Stimulated activated CD8-positive, alpha-beta memory T cell treated with anti-CD3 and anti-CD28 coated beads, Interleukin-15, amount 100 ng/mL, for 4 hours (primary cell): ENCODE measurements at regions not wholly inside any gene's neighbourhood (a gene's known extent, or its start where the extent isn't known, plus 50 kb on each side); places are given as distances from the start of the nearest gene placed in this dataset.
"Not testable (repeated sequence)": the region's sequence is repeated elsewhere in the genome, so short reads cannot be mapped to it uniquely, and the experiment has no call there.

Experiments
- DNase-seq, 2 donors: peaks; one replicate each; pipeline ENCODE4 v3.0.0-alpha.2; 2020; ENCODE audit warnings: low read depth in 2 of 2

DNA sequence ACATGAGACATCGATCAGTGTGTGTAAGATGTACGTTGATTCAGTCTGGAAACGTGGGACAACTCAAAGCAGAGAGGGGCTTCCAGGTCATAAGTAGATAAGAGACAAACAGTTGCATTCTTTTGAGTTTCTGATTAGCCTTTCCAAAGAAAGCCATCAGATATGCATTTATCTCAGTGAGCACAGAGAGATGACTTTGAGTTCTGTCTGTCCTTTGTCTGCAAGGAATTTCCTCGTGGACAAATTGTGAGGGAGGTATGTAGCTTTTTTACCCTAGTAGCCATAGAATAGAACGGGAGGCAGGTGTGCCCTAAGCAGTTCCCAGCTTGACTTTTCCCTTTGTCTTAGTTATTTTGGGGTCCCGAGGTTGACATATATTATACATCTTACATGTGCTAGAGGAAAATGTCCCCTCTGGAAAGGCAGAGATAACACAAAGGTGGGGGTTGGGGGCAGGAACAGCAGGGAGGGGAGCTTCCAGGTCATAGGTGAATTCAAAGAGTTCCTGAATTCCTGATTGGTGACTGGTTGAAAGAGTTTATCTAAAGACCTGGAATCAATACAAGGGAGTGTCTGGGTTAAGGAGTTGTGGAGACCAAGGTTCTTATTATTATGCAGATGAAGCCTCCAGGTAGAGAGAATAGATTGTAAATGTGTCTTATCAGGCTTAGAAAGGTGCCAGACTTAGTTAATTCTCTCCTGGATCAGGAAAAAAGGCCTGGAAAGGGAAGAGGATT, 237.0 kb downstream of the NFATC2 start:
- no peak for DNase-seq

DNA sequence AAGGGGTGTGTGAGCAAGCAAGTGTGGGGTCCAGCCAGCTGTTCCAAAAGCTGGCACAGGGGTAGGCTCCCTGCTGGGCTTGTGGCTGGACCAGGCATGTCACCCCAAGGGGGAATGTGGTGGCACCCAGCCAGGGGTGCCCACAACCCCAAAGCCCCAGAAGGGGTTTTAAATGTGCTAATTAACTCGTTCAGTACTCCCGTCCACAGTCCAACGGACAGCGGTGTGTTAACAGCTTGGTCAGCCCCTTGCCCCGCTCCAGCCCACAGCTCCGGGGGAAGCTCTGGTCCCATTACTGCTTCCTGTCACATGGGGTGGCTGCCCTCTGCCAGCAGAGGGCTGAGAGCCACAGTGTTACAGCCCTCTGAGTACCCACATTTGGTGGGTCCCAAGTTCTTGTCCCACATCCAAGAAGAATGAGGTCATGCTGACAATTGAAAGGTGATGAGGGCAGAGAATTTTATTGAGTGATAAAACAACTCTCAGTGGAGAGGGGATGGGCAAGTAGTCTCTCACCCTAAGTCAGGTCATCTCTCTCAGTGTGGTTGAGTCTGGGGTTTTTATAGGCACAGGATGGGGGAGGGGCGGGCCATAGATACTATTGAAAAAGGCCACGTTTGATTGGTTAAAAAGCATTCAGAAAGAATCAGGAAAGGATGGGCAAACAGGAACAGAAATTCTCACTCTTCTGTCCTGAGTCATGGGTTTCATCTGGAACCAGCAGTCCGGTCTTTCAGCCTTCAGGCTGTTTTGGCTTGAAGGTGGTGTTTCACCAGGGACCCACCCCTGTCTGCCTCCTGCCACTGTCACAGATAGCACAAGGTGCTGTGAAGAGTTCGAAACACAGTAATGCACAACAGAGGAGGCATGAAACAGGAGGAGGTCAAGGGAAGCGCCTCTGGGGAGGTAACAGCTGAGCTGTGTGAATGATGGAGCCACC, 238.5 kb downstream of the NFATC2 start:
- DNase-seq, result no peak

DNA sequence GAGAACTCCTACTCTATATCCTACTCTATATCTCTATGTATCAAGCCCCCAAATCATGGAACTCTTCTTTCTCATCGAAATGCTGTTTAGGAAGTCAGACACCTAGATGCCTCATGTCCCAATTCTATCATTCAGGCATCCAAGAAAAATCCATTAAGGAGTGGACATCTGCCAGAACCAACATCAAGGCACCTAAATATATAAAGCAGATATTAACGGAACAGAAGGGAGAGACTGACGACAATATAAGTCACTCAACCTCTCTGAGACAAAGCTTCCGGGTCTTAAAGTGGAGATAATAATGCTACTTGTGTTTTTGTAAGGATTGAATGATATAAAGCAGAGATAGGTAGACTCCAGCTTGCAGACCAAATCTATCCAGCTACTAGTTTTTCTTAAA, 241.5 kb downstream of the NFATC2 start:
- DNase-seq, result no peak

DNA sequence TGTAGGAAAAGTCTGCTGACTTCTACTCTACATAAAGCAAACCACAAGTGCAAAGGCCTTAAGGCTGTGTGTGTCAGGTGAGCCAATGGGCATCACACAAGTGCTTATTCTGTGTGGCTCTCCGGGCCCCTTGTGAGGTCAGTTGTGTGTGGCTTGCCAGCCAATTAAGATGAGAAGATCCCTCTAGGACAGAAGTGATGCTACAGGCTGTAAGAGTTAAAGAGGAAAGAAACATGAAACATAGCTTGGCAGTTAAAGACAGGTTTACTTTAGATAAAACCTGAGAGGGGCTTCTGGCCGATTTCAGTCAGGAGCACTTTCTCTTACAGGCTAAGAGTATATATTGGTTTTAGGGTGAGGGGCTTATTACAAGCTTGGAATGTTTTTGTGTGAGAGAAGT, 242.4 kb downstream of the NFATC2 start:
- no peak for DNase-seq

DNA sequence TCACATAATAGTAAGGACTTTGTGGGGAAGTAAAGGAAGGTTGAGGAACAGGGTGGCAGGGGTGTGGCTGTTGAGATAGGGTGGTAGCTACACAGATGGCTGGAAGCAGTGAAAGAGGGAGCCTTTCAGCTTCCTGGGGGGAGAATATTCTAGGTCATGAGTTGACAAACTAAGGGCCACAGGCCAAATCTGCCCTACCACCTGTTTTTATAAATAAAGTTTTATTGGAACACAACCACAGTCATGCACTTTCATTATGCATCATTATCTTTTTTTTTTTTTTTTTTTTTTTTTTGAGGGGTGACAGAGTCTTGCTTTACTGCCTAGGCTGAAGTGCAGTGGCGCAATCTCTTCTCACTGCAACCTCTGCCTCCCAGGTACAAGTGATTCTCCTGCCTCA, 243.1 kb downstream of the NFATC2 start:
- DNase-seq, result no peak

DNA sequence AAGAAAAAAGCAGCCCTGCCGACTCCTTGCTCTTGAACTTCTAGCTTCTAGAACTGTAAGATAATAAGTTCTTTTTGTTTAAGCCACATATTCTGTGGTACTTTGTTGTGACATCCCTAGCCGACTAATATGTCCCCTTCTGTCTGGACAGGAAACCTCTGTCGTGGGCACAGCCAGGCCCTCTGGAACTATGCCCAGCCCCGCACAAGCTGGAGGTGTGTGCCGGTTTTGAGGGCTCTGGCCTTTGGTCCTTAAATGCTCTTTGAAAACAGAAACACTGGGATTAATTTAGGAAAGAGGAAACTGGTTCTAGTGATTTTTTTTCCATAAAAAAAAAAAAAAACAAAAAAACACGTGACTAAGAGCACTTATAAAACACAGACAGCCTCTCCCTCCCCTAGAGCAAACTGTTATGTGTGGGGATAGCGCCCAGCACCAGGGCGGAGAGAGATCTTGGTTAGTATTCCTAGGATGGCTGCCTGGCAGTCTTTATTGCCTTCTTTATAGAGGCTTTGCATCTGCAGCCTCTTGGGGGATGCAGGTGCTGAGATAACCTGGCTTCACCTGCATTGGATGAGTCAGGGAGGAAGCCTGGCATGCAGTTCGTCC, 244.3 kb downstream of the NFATC2 start:
- no peak for DNase-seq

DNA sequence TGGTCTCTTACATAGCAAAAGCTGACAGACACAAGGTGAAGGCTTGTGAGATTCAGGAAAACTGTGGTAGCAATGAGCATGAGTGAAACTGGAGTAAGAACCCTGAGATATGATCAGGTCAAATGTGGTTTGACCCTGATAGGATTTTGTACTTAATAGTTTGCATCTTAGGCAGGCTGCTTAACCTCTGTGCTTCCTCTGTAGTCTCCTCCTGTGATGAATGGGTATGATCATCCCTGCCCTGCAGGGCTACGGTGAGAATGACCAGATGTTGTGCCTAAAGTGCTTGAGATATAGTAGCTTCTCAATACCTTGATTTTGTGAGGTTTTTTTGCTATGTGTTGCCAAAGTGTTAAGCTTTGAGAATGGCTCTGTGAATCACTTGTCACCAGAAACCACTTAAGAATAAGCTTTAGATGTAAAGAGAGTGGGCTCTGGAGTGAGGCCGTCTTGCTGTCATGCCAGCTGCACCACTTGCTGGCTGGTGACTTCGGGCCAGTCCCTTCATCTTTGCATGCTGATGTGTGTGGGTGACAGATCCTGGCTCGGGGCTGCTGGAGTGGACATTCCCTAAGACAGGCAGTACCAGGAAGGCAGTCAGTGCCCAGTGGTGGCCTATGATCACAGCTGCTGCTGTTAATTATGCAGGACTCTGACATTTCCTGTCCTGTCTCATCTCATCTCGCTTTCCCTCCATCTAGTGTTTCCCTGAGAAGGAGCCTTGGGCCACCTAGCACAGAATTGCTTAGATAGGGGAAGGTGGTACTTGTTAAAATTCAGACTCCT, 254.7 kb downstream of the NFATC2 start:
- DNase-seq, result no peak

DNA sequence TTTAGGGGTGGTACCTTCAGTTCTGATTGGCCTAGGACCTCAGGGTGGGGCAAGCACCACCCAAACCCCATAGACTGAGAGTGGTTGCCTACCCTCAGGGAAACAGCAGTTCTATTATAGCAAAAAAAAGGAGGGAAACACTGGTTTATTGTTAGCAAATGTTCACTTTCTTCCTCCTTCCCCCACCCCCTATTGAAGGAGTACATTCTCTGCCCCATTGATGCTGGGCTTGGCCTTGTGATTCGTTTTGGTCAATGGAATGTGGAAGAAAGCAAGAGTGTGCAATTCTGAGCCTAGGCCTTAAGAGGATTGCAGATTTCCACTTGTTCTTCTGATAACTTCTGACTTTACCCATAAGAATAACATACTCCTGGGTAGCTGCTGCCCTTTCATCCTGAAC, 255.8 kb downstream of the NFATC2 start:
- no peak for DNase-seq

DNA sequence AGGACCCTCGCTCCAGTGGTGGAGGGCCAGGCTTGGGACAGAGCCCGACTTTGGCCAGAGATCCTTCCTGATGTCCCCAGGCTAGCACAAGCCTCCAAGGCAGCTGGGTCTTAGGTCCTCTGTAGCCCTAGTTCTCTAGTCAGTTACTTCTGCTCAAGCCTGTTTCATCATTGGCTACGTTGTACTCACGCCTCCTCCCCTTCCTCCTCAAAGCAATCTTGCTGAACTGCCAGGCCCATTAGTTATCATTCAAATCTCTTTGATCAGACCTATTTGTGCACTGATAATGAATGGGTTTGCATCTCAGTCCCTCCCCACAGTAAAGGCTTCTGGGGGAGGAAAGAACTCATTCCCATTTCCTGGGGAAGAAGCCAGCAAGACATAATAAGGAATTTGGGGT, 256.8 kb downstream of the NFATC2 start:
- no peak for DNase-seq

DNA sequence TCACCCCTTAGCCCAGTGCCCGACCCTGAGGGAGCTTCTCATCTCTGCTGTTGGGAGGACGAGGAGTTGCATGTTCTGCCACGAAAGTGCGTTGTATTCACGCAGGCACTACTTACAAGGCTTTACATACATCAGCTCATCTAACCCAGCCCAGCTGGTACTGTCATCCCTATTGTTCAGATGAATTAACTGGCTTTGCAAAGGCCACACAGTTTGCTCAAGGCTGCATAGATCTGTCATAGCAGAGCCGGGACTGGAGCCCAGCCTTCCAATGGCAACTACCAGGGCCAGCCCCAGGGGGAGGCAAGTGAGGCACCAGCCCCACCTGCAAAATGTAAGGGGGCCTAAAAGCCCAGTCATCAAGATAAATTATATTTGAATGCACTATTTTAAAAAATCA, 257.6 kb downstream of the NFATC2 start:
- DNase-seq, result no peak

DNA sequence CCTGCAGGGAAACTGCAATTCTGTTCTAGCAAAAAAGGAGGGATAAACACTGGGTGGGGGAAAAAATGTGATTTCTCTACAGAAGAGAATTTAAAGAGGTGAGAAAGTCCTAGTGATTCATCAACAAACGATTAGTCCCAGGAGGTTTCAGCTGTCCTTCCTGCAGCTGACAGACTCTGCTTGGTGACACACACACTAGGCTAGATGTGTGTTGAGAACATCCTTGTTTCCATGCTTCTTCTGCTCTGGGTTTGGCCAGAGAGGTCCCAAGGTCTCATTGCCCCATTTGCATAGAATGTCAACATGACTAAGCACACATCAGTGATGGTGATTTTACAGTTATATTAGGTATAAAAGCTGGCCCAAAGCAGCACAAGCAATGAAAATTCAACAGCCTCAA, 258.3 kb downstream of the NFATC2 start:
- DNase-seq, result no peak

DNA sequence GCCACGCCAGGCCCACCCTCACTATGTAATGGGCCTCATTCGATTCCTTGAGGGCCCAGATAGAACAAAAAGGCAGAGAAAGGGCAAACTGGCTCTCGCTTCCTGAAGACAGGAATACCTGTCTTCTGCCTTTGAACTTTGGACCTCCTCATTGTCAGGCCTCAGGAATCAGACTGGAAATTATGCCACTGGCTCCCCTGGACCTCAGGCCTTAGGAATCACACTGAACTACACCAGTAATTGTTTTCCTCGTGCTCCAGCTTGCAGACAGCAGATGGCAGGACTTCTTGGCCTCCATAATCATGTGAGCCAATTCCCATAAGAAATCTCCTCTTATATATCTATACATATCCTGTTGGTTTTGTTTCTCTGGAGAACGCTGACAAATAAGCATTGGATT, 258.6 kb upstream of the KCNG1 start:
- DNase-seq, result no peak

DNA sequence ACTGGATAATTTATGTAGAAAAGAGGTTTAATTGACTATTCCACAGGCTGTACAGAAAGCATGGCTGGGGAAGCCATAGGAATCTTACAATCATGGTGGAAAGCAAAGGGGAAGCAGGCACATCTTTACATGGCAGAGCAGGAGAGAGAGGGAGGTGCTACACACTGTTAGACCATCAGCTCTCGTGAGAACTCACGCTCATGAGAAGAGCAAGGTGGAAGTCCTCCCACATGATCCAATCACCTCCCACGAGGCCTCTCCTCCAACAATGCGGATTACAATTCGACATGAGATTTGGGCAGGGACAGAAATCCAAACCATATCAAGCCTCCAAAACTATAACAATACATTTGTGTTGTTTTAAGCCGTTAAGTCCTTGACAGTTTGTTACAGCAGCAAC, 257.1 kb upstream of the KCNG1 start:
- DNase-seq, result no peak

DNA sequence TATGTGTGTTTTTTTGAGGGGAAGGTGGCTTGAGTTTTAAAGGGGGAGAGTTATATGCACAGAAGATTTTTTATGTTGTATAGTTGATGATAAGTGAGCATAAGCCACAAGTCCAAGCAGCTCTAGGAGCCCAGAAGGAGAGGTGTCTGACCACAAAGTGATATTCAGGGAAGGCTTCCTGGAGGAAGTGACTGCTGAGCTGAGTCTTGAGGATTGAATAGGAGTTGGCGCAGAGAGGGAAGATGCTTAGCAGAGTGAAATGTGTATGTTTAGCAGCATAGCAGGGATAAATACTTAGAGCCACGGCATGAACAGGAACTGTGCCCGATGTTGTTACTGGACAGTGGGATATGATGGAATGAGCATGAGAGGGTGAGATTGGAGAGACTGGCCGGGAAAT, 255.1 kb upstream of the KCNG1 start:
- DNase-seq, result no peak

DNA sequence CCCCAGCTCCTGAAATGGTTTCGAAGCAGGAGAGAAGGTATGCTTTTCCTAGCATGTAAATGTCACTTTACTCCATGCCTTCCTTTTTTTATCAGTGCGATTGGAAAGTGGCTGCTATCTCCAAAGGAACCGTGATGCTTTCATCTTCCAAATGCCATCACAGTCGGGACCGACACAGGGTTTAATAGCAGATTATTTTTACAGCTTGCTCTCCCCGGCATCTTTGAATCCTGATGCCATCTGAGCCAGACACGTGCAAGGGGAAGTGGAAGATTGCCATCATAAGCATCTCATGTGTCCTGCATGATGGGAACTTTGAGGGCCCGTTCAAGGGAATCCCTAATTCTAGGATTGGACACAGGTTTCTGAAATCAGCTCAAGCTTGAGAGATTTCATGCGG, 253.4 kb upstream of the KCNG1 start:
- no peak for DNase-seq

DNA sequence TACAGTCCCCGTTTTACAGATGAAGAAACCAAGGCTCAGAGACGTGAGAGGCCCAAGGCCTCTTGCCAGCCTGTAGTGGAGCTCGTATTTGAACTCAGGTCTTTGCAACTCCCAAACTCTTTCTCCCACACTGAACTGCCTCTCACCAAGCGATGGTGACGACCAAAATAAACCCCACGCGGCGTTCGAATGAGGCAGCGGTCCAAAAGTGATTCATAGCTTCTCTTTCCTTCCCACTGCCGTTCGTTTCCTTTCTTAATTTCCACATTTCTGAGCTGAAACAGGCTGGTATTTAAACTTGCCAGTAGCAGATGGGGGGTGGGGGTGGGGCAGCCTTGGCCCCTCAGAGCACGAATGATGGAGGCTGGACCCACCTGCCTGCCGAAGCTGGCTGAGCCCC, 252.9 kb upstream of the KCNG1 start:
- no peak for DNase-seq

DNA sequence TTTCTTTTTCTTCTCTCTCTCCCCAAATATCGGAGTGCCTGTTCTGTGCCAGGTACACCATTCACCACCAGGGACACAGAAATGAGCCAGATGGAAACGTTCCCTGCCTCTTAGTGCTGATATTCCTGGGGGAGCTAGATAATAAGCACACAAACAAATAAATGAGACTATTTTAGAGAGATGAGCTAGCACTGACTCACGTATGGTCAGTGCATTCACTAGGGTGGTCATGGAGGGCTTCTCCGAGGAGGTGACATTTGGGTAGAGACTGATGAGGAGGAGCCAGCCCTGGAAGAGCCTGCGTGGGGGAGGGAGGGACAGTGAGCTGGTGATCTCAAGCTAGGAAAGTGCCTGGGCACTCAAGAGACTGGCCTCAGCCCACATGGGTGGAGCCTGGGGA, 252.3 kb upstream of the KCNG1 start:
- no peak for DNase-seq

DNA sequence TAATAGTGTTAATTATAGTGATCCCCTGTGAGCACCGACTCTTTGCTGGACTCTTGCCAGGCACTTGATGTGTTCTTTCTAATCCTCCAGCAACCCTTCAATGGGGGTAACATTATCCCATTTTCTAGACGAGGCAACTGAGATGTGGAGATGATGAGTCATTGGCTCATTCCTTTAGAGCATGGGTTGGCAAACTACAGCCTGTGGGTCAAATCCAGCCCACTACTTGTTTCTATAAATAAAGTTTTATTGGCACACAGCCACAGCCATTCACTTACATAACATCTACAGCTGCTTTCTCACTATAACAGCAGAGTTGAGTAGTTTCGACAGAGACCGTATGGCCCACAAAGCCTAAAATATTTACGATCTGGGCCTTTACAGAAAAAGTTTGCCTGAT, 249.5 kb upstream of the KCNG1 start:
- no peak for DNase-seq

DNA sequence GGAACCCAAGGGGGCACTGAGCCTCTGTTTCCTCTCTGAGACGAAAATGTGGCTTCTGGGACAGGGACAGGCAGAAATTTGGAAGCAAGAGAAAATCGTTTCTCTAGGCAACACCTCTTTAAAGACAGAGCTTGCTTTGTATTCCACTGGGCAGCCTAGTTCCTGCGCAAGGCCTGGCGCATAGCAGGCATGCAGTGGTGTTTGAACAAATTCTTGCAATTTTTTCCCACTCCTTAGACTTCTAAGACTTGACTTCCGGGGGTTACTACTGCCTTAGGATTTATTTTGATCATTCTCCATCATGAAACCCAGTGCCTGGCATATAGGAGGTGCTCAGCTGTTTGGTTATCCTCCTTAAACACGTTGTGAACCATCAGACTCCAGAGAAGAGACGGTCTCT, 249.0 kb upstream of the KCNG1 start:
- no peak for DNase-seq

DNA sequence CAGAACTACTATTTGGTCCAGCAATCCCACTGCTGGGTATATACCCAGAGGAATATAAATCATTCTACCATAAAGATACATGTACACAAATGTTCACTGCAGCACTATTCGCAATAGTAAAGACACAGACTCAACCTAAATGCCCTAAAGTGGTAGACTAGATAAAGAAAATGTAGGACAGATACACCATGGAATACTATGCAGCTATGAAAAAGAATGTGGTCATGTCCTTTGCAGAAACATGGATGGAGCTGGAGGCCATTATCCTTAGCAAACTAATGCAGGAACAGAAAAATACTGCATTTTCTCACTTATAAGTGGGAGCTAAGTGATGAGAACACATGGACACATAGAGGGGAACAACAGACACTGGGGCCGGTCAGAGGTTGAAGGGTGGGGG, 248.4 kb upstream of the KCNG1 start:
- DNase-seq, result not testable (repeated sequence)

DNA sequence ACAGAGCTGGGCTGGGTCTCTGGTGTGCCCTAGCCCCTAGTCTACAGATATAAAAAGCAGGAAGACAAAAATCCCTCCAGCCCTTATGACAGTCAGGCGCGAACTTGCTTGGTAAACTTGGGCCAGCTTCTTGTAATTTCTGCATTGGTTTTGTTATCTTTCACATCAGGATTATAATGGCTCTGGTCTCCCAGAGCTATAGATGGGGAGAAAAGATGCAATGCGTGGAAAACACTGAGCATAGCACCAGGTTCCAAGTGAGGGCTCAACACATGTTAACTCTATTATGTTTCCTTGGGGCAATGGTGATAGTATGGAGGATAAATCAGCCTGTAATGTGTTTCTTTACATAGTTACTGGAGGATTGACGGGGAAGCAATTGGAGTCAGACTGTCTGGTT, 246.8 kb upstream of the KCNG1 start:
- no peak for DNase-seq

DNA sequence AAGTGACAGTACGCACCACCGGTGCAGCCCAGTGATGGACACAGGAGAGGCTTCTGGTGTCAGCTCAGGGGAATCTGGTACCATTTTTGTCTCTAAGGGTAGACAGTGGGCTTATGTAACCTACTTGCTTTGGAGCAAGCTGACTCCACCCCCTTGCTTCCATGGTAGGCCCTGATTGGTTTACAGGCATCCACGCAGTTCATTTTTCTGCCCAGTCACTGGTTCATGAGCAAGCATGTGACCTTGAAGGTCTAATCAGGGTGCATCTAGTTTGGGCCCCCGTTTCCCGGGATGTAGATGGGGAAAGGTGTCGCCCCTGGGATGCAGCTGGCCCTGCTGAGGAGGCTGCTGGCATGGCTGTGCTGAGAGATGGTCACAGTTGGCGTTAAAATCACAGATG, 244.8 kb upstream of the KCNG1 start:
- no peak for DNase-seq
